H1 (cell line): ENCODE measurements at regions not wholly inside any gene's neighbourhood (a gene's known extent, or its start where the extent isn't known, plus 50 kb on each side); places are given as distances from the start of the nearest gene placed in this dataset.

Source experiments
- BACH1 ChIP-seq: IDR thresholded peaks from 2 replicates; pipeline ENCODE4 v1.6.1; 2012; ENCODE audit warnings: low read length, improper control_type of control experiment
- TAF1 ChIP-seq: IDR thresholded peaks from 2 replicates; pipeline ENCODE4 v1.6.1; 2011; ENCODE audit warnings: mild to moderate bottlenecking, low read depth, low read length
- TBP ChIP-seq: IDR thresholded peaks from 2 replicates; pipeline ENCODE4 v1.6.1; 2011; ENCODE audit warnings: low read depth, low read length, improper control_type of control experiment
- TF ChIP-seq, protein P1 (sequence below): fragments of 300-600 bp; sonication (generic); IDR thresholded peaks from 2 replicates; pipeline ENCODE4 v1.7.1; 2012; ENCODE audit warnings: low read length, moderate library complexity, mild to moderate bottlenecking, inconsistent platforms; ENCODE audit not compliant: insufficient replicate concordance

DNA sequence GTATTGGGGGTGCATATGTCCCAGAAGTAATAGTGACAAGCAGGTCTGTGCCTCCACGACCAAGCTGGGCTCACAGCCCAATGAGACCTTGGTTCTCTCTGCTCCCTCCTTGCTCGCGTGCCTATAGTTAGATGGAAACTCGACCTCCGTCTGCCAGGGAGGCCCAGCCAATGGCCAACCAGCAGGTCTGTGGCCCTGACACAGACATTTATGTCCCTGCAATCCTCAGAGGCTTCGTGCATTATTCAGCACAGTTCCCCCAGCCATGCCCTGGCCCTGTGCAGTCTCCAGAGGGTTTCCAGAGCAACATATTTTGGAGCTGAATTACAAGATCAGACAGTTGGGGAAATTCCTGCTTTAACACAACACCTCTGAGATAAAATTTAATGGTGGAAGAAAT, 105.1 kb downstream of the UQCRFS1 start (continued):
- TF ChIP-seq, protein P1, sequence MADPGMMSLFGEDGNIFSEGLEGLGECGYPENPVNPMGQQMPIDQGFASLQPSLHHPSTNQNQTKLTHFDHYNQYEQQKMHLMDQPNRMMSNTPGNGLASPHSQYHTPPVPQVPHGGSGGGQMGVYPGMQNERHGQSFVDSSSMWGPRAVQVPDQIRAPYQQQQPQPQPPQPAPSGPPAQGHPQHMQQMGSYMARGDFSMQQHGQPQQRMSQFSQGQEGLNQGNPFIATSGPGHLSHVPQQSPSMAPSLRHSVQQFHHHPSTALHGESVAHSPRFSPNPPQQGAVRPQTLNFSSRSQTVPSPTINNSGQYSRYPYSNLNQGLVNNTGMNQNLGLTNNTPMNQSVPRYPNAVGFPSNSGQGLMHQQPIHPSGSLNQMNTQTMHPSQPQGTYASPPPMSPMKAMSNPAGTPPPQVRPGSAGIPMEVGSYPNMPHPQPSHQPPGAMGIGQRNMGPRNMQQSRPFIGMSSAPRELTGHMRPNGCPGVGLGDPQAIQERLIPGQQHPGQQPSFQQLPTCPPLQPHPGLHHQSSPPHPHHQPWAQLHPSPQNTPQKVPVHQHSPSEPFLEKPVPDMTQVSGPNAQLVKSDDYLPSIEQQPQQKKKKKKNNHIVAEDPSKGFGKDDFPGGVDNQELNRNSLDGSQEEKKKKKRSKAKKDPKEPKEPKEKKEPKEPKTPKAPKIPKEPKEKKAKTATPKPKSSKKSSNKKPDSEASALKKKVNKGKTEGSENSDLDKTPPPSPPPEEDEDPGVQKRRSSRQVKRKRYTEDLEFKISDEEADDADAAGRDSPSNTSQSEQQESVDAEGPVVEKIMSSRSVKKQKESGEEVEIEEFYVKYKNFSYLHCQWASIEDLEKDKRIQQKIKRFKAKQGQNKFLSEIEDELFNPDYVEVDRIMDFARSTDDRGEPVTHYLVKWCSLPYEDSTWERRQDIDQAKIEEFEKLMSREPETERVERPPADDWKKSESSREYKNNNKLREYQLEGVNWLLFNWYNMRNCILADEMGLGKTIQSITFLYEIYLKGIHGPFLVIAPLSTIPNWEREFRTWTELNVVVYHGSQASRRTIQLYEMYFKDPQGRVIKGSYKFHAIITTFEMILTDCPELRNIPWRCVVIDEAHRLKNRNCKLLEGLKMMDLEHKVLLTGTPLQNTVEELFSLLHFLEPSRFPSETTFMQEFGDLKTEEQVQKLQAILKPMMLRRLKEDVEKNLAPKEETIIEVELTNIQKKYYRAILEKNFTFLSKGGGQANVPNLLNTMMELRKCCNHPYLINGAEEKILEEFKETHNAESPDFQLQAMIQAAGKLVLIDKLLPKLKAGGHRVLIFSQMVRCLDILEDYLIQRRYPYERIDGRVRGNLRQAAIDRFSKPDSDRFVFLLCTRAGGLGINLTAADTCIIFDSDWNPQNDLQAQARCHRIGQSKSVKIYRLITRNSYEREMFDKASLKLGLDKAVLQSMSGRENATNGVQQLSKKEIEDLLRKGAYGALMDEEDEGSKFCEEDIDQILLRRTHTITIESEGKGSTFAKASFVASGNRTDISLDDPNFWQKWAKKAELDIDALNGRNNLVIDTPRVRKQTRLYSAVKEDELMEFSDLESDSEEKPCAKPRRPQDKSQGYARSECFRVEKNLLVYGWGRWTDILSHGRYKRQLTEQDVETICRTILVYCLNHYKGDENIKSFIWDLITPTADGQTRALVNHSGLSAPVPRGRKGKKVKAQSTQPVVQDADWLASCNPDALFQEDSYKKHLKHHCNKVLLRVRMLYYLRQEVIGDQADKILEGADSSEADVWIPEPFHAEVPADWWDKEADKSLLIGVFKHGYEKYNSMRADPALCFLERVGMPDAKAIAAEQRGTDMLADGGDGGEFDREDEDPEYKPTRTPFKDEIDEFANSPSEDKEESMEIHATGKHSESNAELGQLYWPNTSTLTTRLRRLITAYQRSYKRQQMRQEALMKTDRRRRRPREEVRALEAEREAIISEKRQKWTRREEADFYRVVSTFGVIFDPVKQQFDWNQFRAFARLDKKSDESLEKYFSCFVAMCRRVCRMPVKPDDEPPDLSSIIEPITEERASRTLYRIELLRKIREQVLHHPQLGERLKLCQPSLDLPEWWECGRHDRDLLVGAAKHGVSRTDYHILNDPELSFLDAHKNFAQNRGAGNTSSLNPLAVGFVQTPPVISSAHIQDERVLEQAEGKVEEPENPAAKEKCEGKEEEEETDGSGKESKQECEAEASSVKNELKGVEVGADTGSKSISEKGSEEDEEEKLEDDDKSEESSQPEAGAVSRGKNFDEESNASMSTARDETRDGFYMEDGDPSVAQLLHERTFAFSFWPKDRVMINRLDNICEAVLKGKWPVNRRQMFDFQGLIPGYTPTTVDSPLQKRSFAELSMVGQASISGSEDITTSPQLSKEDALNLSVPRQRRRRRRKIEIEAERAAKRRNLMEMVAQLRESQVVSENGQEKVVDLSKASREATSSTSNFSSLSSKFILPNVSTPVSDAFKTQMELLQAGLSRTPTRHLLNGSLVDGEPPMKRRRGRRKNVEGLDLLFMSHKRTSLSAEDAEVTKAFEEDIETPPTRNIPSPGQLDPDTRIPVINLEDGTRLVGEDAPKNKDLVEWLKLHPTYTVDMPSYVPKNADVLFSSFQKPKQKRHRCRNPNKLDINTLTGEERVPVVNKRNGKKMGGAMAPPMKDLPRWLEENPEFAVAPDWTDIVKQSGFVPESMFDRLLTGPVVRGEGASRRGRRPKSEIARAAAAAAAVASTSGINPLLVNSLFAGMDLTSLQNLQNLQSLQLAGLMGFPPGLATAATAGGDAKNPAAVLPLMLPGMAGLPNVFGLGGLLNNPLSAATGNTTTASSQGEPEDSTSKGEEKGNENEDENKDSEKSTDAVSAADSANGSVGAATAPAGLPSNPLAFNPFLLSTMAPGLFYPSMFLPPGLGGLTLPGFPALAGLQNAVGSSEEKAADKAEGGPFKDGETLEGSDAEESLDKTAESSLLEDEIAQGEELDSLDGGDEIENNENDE, result no peak
- TF ChIP-seq BACH1 (no peak), TAF1 (no peak), TBP (no peak)
- TF ChIP-seq, all 59 proteins: peak for 0
